HEK293 (cell line): ENCODE measurements at regions not wholly inside any gene's neighbourhood (a gene's known extent, or its start where the extent isn't known, plus 50 kb on each side); places are given as distances from the start of the nearest gene placed in this dataset.
"Not testable (repeated sequence)": the region's sequence is repeated elsewhere in the genome, so short reads cannot be mapped to it uniquely, and the experiment has no call there.

Experiments used
- CTCF ChIA-PET: fragments of 350-600 bp; formaldehyde crosslinking; extraction: SDS; loops from one replicate; lab custom pipeline; 2021; ENCODE audit warnings: antibody characterized with exemption; lab: Yijun Ruan, JAX
- POLR2A ChIA-PET: fragments of 300-600 bp; formaldehyde crosslinking; extraction: SDS; loops from one replicate; lab custom pipeline; 2020; ENCODE audit warnings: antibody characterized with exemption, inconsistent platforms; lab: Yijun Ruan, JAX
- H3K27ac ChIP-seq: fragments of 200-500 bp; sonication (Bioruptor generic); 2 replicates; pipeline ENCODE4 v1.5.1; 2014; ENCODE audit warnings: low read depth, low read length, control low read depth, inconsistent platforms; ENCODE audit errors: extremely low read depth
- H3K36me3 ChIP-seq, 2 experiments: fragments of 200-500 bp in 1 of 2; sonication (Bioruptor generic) in 1 of 2; 1 replicate in 1 of 2; 2 replicates in 1 of 2; pipeline ENCODE4 v1.5.1; 2014 to 2017; ENCODE audit warnings: inconsistent platforms in 2 of 2, low read length in 2 of 2; ENCODE audit not compliant: control insufficient read depth in 2 of 2, insufficient read depth in 1 of 2
- H3K4me1 ChIP-seq: fragments of 200-500 bp; sonication (Bioruptor generic); 2 replicates; pipeline ENCODE4 v1.5.1; 2014; ENCODE audit warnings: mild to moderate bottlenecking, low read length, inconsistent platforms; ENCODE audit not compliant: control insufficient read depth, insufficient read depth
- H3K4me3 ChIP-seq: 2 replicates; pipeline ENCODE4 v1.5.1; 2011; ENCODE audit warnings: low read depth, mild to moderate bottlenecking, control low read depth, low read length, moderate library complexity
- H3K9me3 ChIP-seq: fragments of 200-500 bp; sonication (Bioruptor generic); 2 replicates; pipeline ENCODE4 v1.5.1; 2014; ENCODE audit warnings: low read depth, low read length, inconsistent platforms; ENCODE audit not compliant: control insufficient read depth, insufficient read depth
- IKZF3 ChIP-seq: fragments of 450-650 bp; IDR thresholded peaks from 2 replicates; pipeline ENCODE4 v1.5.0; 2018; ENCODE audit warnings: missing biosample characterization, mild to moderate bottlenecking, missing genetic modification characterization, moderate library complexity
- ZBTB49 ChIP-seq: fragments of 450-650 bp; formaldehyde crosslinking; IDR thresholded peaks from 2 replicates; pipeline ENCODE4 v1.5.1; 2016; ENCODE audit warnings: missing biosample characterization, missing genetic modification characterization, low read depth
- ZNF169 ChIP-seq: fragments of 450-650 bp; formaldehyde crosslinking; IDR thresholded peaks from 2 replicates; pipeline ENCODE4 v1.5.1; 2016; ENCODE audit warnings: missing biosample characterization, missing genetic modification characterization
- ZNF350 ChIP-seq: fragments of 450-650 bp; formaldehyde crosslinking; IDR thresholded peaks from 2 replicates; pipeline ENCODE4 v1.5.0; 2017; ENCODE audit warnings: missing biosample characterization, mild to moderate bottlenecking, missing genetic modification characterization
- ZNF514 ChIP-seq: fragments of 450-650 bp; formaldehyde crosslinking; IDR thresholded peaks from 2 replicates; pipeline ENCODE4 v1.5.1; 2016; ENCODE audit warnings: missing biosample characterization, missing genetic modification characterization
- ZNF518A ChIP-seq: fragments of 450-650 bp; formaldehyde crosslinking; conservative IDR thresholded peaks from 2 replicates; pipeline ENCODE4 v1.5.1; 2016; ENCODE audit warnings: low read depth, missing biosample characterization, missing genetic modification characterization
- TF ChIP-seq, protein P1 (sequence below): fragments of 450-650 bp; IDR thresholded peaks from 2 replicates; pipeline ENCODE4 v1.5.1; 2018; ENCODE audit warnings: missing biosample characterization, missing genetic modification characterization

GRCh38 chr6:86423571-86423970 lies 513.8 kb upstream of the HTR1E start (continued):
- no peak for TF ChIP-seq ZNF169 (tag by site-specific recombination)

DNA sequence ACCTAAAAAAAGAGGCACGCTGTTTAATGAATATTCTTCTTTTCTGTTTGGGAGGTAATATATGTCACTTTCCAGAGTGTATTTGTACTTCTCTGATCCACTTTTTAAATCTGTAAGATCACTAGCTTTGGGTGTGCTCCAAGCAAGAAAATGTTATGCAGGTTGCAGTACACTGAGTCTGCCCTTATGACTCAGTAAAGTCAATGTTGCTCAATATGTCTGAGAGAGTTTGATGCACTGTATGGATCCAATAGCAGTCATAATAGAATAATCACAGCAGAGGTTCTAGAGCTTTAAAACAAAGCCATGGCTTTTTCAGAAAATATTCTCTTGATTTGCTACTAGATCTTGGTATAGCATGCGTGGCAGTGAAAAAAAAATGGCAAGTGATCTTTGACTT lies 525.3 kb upstream of the HTR1E start:
- ChIA-PET CTCF (no interaction called here), POLR2A (no interaction called here)
- H3K4me1 ChIP-seq, result no peaks in the 10 kb centered on the region
- no peaks in the 10 kb centered on the region for H3K36me3 ChIP-seq
- no peaks in the 10 kb centered on the region for H3K9me3 ChIP-seq
- TF ChIP-seq ZNF518A (tag by site-specific recombination), result no peak
- TF ChIP-seq ZBTB49 (tag by site-specific recombination), result no peak
- no peak for TF ChIP-seq ZNF514
- TF ChIP-seq ZNF350 (tag by site-specific recombination), result no peak
- TF ChIP-seq IKZF3 (tag by site-specific recombination), result no peak
- H3K4me3 ChIP-seq, result no peak overlapping the region
- no peak overlapping the region for H3K27ac ChIP-seq

DNA sequence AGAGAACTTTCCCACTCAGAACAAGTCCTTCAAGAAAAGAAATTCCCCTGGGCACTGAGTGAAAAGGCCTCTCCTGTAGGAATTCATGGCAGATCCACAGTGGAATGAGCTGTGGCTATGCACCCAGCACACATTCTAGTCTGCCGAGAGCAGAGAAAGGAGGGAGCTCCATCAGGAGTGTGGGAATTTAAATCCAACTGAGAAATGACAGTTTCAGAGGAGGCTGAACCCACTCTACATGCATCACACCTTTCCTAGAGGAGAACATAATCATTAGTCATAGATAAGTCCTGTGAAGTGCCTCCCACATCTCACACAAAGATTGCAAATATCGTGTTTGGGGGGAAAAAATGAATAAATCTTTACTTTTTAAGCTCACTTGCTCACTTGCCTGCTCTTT lies 530.2 kb upstream of the HTR1E start:
- no peak overlapping the region for H3K4me3 ChIP-seq
- no peaks in the 10 kb centered on the region for H3K9me3 ChIP-seq
- ChIA-PET POLR2A (no interaction called here), CTCF (no interaction called here)
- H3K4me1 ChIP-seq, result no peaks in the 10 kb centered on the region
- H3K36me3 ChIP-seq, result no peaks in the 10 kb centered on the region
- no peak for TF ChIP-seq ZNF514
- TF ChIP-seq, protein P1, sequence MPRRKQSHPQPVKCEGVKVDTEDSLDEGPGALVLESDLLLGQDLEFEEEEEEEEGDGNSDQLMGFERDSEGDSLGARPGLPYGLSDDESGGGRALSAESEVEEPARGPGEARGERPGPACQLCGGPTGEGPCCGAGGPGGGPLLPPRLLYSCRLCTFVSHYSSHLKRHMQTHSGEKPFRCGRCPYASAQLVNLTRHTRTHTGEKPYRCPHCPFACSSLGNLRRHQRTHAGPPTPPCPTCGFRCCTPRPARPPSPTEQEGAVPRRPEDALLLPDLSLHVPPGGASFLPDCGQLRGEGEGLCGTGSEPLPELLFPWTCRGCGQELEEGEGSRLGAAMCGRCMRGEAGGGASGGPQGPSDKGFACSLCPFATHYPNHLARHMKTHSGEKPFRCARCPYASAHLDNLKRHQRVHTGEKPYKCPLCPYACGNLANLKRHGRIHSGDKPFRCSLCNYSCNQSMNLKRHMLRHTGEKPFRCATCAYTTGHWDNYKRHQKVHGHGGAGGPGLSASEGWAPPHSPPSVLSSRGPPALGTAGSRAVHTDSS (tag by site-specific recombination), result no peak
- H3K27ac ChIP-seq, result no peak overlapping the region

DNA sequence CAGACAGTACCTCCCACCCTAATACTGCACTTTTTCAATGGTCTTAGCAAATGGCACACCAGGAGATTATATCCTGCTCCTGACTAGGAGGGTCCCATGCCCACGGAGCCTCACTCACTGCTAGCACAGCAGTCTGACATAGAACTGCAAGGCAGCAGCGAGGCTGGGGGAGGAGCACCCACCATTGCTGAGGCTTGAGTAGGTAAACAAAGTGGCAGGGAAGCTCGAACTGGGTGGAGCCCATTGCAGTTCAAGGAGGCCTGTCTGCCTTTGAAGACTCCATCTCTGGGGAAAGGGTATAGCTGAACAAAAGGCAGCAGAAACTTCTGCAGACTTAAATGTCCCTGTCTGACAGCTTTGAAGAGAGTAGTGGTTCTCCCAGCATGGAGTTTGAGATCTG lies 544.5 kb upstream of the HTR1E start:
- H3K4me3 ChIP-seq, H3K4me1 ChIP-seq, POLR2A ChIA-PET, H3K27ac ChIP-seq, H3K9me3 ChIP-seq, H3K36me3 ChIP-seq, CTCF ChIA-PET: not testable (repeated sequence)
